Fibroblast of lung (primary cell): ENCODE measurements at regions not wholly inside any gene's neighbourhood (a gene's known extent, or its start where the extent isn't known, plus 50 kb on each side); places are given as distances from the start of the nearest gene placed in this dataset.

Source experiments
- CTCF ChIP-seq, 2 donors: IDR thresholded peaks in 1 of 2; conservative IDR thresholded peaks in 1 of 2; 1 replicate in 1 of 2; 2 replicates in 1 of 2; pipeline ENCODE4 v1.5.1; 2011 to 2012; ENCODE audit warnings: low read length in 2 of 2, control low read depth in 1 of 2, inconsistent platforms in 1 of 2, low read depth in 1 of 2, mild to moderate bottlenecking in 1 of 2
- EZH2 ChIP-seq: IDR thresholded peaks from 2 replicates; pipeline ENCODE4 v1.5.1; 2012; ENCODE audit warnings: low read length, control low read depth, mild to moderate bottlenecking; ENCODE audit errors: missing control alignments

GRCh38 chr7:23956772-23957576 lies 247.0 kb downstream of the STK31 start:
- TF ChIP-seq CTCF (conservative IDR thresholded peaks at IDR 0.05 in 1 of 2, IDR thresholded peaks at IDR 0.05 in 1 of 2; ENCODE audit: low read depth in 1 of 2, low read length in 2 of 2) (no peak), EZH2 (no peak)
